GM23248 (cell line): ENCODE measurements at regions not wholly inside any gene's neighbourhood (a gene's known extent, or its start where the extent isn't known, plus 50 kb on each side); places are given as distances from the start of the nearest gene placed in this dataset.

Source experiments
- DNase-seq: peaks from one replicate; pipeline ENCODE4 v3.0.0-alpha.2; 2015
- H2AFZ ChIP-seq: fragments of 200-600 bp; sonication (generic); 2 replicates; pipeline ENCODE4 v1.6.1; 2016; ENCODE audit warnings: antibody characterized with exemption
- H3F3A ChIP-seq: fragments of 200-600 bp; sonication (generic); 2 replicates; pipeline ENCODE4 v1.6.1; 2016; ENCODE audit warnings: mild to moderate bottlenecking, antibody characterized with exemption, mixed run types; ENCODE audit not compliant: insufficient read depth
- H3K27ac ChIP-seq: fragments of 200-600 bp; sonication (generic); 2 replicates; pipeline ENCODE4 v1.5.1; 2016; ENCODE audit warnings: mild to moderate bottlenecking
- H3K27me3 ChIP-seq: fragments of 200-600 bp; sonication (generic); replicated peaks from 2 replicates; pipeline ENCODE4 v1.6.1; 2016; ENCODE audit warnings: mild to moderate bottlenecking; ENCODE audit not compliant: insufficient read depth
- H3K36me3 ChIP-seq: fragments of 200-600 bp; sonication (generic); 2 replicates; pipeline ENCODE4 v1.6.1; 2016; ENCODE audit warnings: low read depth, mild to moderate bottlenecking
- H3K4me1 ChIP-seq: fragments of 200-600 bp; sonication (generic); 2 replicates; pipeline ENCODE4 v1.6.1; 2016; ENCODE audit warnings: mild to moderate bottlenecking; ENCODE audit not compliant: insufficient read depth
- H3K4me2 ChIP-seq: fragments of 200-600 bp; sonication (generic); one replicate; pipeline ENCODE4 v1.6.1; 2016; ENCODE audit warnings: mild to moderate bottlenecking; ENCODE audit not compliant: unreplicated experiment
- H3K4me3 ChIP-seq: fragments of 200-600 bp; sonication (generic); 2 replicates; pipeline ENCODE4 v1.5.1; 2016; ENCODE audit warnings: mild to moderate bottlenecking
- H3K79me2 ChIP-seq: fragments of 200-600 bp; sonication (generic); 2 replicates; pipeline ENCODE4 v1.6.1; 2016; ENCODE audit warnings: mild to moderate bottlenecking; ENCODE audit not compliant: insufficient read depth
- H3K9ac ChIP-seq: fragments of 200-600 bp; sonication (generic); 2 replicates; pipeline ENCODE4 v1.6.1; 2016; ENCODE audit warnings: mild to moderate bottlenecking
- H3K9me2 ChIP-seq: fragments of 200-600 bp; sonication (generic); 2 replicates; pipeline ENCODE4 v1.6.1; 2016; ENCODE audit warnings: mixed run types, mild to moderate bottlenecking, moderate library complexity; ENCODE audit not compliant: insufficient read depth
- H3K9me3 ChIP-seq: fragments of 200-600 bp; sonication (generic); one replicate; pipeline ENCODE4 v1.6.1; 2017; ENCODE audit warnings: low read depth
- H4K20me1 ChIP-seq: fragments of 200-600 bp; sonication (generic); 2 replicates; pipeline ENCODE4 v1.6.0; 2016; ENCODE audit not compliant: insufficient read depth
- EZH2 ChIP-seq: fragments of 200-600 bp; sonication (generic); IDR thresholded peaks from 2 replicates; pipeline ENCODE4 v1.6.1; 2018; ENCODE audit warnings: antibody characterized with exemption, mild to moderate bottlenecking; ENCODE audit not compliant: insufficient read depth, poor library complexity, severe bottlenecking
- EZH2phosphoT487 ChIP-seq: fragments of 200-600 bp; sonication (generic); IDR thresholded peaks from 2 replicates; pipeline ENCODE4 v1.6.1; 2018; ENCODE audit warnings: antibody characterized with exemption, moderate library complexity, mild to moderate bottlenecking, low read depth; ENCODE audit not compliant: insufficient read depth
- WGBS, 2 experiments: methylation state at CpG; one replicate each; pipeline ENCODE4 v1.1.6; 2015 to 2017; ENCODE audit warnings: low lambda C conversion rate in 2 of 2, low coverage in 1 of 2; ENCODE audit errors: missing lambda C conversion rate in 2 of 2; 5-methylcytosine and 5-hydroxymethylcytosine counted together
- in situ Hi-C: fragments of 300-500 bp; cut with MboI; formaldehyde crosslinking; loops from 2 replicates; pipeline ENCODE4 v1.15.0; 2020

- no peak for DNase-seq
- TF ChIP-seq EZH2phosphoT487 (no peak), EZH2 (no peak)
- in situ Hi-C loops, result no loop called here
These were observed 100.9 kb upstream of the DPT start for GRCh38 chr1:168829876-168830275.

GRCh38 chr1:168830562-168830961 lies 101.6 kb upstream of the DPT start:
- TF ChIP-seq EZH2phosphoT487, result no peak
- no peak for TF ChIP-seq EZH2
- in situ Hi-C loops, result no loop called here
- Histone ChIP-seq H3K27me3 (no peaks in the 10 kb centered on the region), H3K36me3 (no peaks in the 10 kb centered on the region), H2AFZ (no peak overlapping the region), H3K4me3 (no peak overlapping the region), H3K9me3 (no peaks in the 10 kb centered on the region), H3K27ac (no peak overlapping the region), H3K9me2 (no peaks in the 10 kb centered on the region), H3K79me2 (no peaks in the 10 kb centered on the region), H3K4me2 (no peak overlapping the region), H3K9ac (no peak overlapping the region), H3F3A (no peaks in the 10 kb centered on the region), H3K4me1 (no peaks in the 10 kb centered on the region), H4K20me1 (no peaks in the 10 kb centered on the region)
- DNase-seq, result no peak
- WGBS, 2 experiments, result 69 to 74% methylated on average over 2 of the region's 2 CpGs

More at GRCh38 chr1:168829876-168830275, 100.9 kb upstream of the DPT start:
- H3K9ac ChIP-seq, result no peak overlapping the region
- no peaks in the 10 kb centered on the region for H3K36me3 ChIP-seq
- H3K27ac ChIP-seq, result no peak overlapping the region
- H4K20me1 ChIP-seq, result no peaks in the 10 kb centered on the region
- H3K4me3 ChIP-seq, result no peak overlapping the region
- H3K9me2 ChIP-seq, result no peaks in the 10 kb centered on the region
- H3K9me3 ChIP-seq, result no peaks in the 10 kb centered on the region
- no peaks in the 10 kb centered on the region for H3F3A ChIP-seq
- H2AFZ ChIP-seq, result no peak overlapping the region
- H3K4me1 ChIP-seq, result no peaks in the 10 kb centered on the region
- no peaks in the 10 kb centered on the region for H3K27me3 ChIP-seq
- no peak overlapping the region for H3K4me2 ChIP-seq
- H3K79me2 ChIP-seq, result no peaks in the 10 kb centered on the region

- WGBS, 2 experiments, result 7 to 12% methylated on average over 2 of the region's 2 CpGs
- in situ Hi-C loops, result no loop called here
- no peak overlapping the region for H3K4me3 ChIP-seq
These were observed 103.7 kb upstream of the DPT start for GRCh38 chr1:168832661-168833060.

GRCh38 chr1:168833362-168833761 lies 104.4 kb upstream of the DPT start:
- no peak overlapping the region for H3K4me2 ChIP-seq
- WGBS, 2 experiments, result 56 to 63% methylated on average over 1 of the region's 1 CpG
- H3K27ac ChIP-seq, result no peak overlapping the region
- H3F3A ChIP-seq, result no peaks in the 10 kb centered on the region
- no peak overlapping the region for H3K4me3 ChIP-seq
- TF ChIP-seq EZH2 (no peak), EZH2phosphoT487 (no peak)
- H3K36me3 ChIP-seq, result no peaks in the 10 kb centered on the region
- H2AFZ ChIP-seq, result no peak overlapping the region
- no peak for DNase-seq
- in situ Hi-C loops, result no loop called here
- no peak overlapping the region for H3K9ac ChIP-seq
- H3K9me2 ChIP-seq, result no peaks in the 10 kb centered on the region
- H3K9me3 ChIP-seq, result no peaks in the 10 kb centered on the region
- H3K27me3 ChIP-seq, result no peaks in the 10 kb centered on the region
- H3K79me2 ChIP-seq, result no peaks in the 10 kb centered on the region
- no peaks in the 10 kb centered on the region for H4K20me1 ChIP-seq
- H3K4me1 ChIP-seq, result no peaks in the 10 kb centered on the region

More at GRCh38 chr1:168832661-168833060, 103.7 kb upstream of the DPT start:
- no peak for DNase-seq
- no peaks in the 10 kb centered on the region for H3K4me1 ChIP-seq
- no peaks in the 10 kb centered on the region for H3K27me3 ChIP-seq
- H3K9me3 ChIP-seq, result no peaks in the 10 kb centered on the region
- H3F3A ChIP-seq, result no peaks in the 10 kb centered on the region
- no peak overlapping the region for H2AFZ ChIP-seq
- TF ChIP-seq EZH2phosphoT487 (no peak), EZH2 (no peak)
- no peaks in the 10 kb centered on the region for H3K36me3 ChIP-seq
- H3K27ac ChIP-seq, result no peak overlapping the region
- H3K4me2 ChIP-seq, result no peak overlapping the region
- H3K9me2 ChIP-seq, result no peaks in the 10 kb centered on the region
- H4K20me1 ChIP-seq, result no peaks in the 10 kb centered on the region
- H3K79me2 ChIP-seq, result no peaks in the 10 kb centered on the region
- no peak overlapping the region for H3K9ac ChIP-seq

- H2AFZ ChIP-seq, result no peak overlapping the region
- H3F3A ChIP-seq, result no peaks in the 10 kb centered on the region
- H3K27ac ChIP-seq, result no peak overlapping the region
- H3K79me2 ChIP-seq, result no peaks in the 10 kb centered on the region
- TF ChIP-seq EZH2 (no peak), EZH2phosphoT487 (no peak)
- no peaks in the 10 kb centered on the region for H3K9me2 ChIP-seq
- no peaks in the 10 kb centered on the region for H3K4me1 ChIP-seq
- H3K9me3 ChIP-seq, result no peaks in the 10 kb centered on the region
- H3K9ac ChIP-seq, result no peak overlapping the region
- in situ Hi-C loops, result no loop called here
- H3K27me3 ChIP-seq, result no peaks in the 10 kb centered on the region
- no peaks in the 10 kb centered on the region for H3K36me3 ChIP-seq
- 76 to 84% methylated on average over 4 of the region's 4 CpGs for WGBS, 2 experiments
- H4K20me1 ChIP-seq, result no peaks in the 10 kb centered on the region
- no peak overlapping the region for H3K4me3 ChIP-seq
- no peak overlapping the region for H3K4me2 ChIP-seq
- DNase-seq, result no peak
These were observed 104.8 kb upstream of the DPT start for GRCh38 chr1:168833801-168834224.
